GM18951 (cell line): ENCODE measurements at regions not wholly inside any gene's neighbourhood (a gene's known extent, or its start where the extent isn't known, plus 50 kb on each side); places are given as distances from the start of the nearest gene placed in this dataset.
"Not testable (repeated sequence)": the region's sequence is repeated elsewhere in the genome, so short reads cannot be mapped to it uniquely, and the experiment has no call there.

Experiments
- POLR2A ChIP-seq: IDR thresholded peaks from 4 replicates; pipeline ENCODE4 v1.6.1; 2011; ENCODE audit warnings: mild to moderate bottlenecking; ENCODE audit not compliant: insufficient read length, insufficient read depth; ENCODE audit errors: extremely low read depth
- in situ Hi-C: fragments of 300-500 bp; cut with MboI; formaldehyde crosslinking; loops from one replicate; pipeline ENCODE4 v1.12.0; 2022; ENCODE audit warnings: low sequenced_read_pairs, mixed read lengths, inconsistent platforms; ENCODE audit not compliant: unreplicated experiment

- TF ChIP-seq POLR2A = no peak
- in situ Hi-C loops = no loop called here
Observed at GRCh38 chr2:163086940-163087339, 248.4 kb upstream of the KCNH7 start.

GRCh38 chr2:163085366-163086024 lies 246.9 kb upstream of the KCNH7 start:
- in situ Hi-C loops = not testable (repeated sequence)

GRCh38 chr2:163081754-163082153 lies 243.2 kb upstream of the KCNH7 start:
- in situ Hi-C loops = no loop called here
- TF ChIP-seq POLR2A = no peak

GRCh38 chr2:163077241-163077640 lies 238.7 kb upstream of the KCNH7 start:
- in situ Hi-C loops = no loop called here
- TF ChIP-seq POLR2A = no peak

- in situ Hi-C loops = no loop called here
Observed at GRCh38 chr2:163066085-163066484, 227.5 kb upstream of the KCNH7 start.

GRCh38 chr2:163062524-163062923 lies 224.0 kb upstream of the KCNH7 start:
- TF ChIP-seq POLR2A = no peak
- in situ Hi-C loops = no loop called here

More at GRCh38 chr2:163066085-163066484, 227.5 kb upstream of the KCNH7 start:
- TF ChIP-seq POLR2A = no peak

GRCh38 chr2:163046615-163047014 lies 208.0 kb upstream of the KCNH7 start:
- TF ChIP-seq POLR2A = no peak
- in situ Hi-C loops = no loop called here

- TF ChIP-seq POLR2A = no peak
Observed at GRCh38 chr2:163045830-163046229, 207.3 kb upstream of the KCNH7 start.

GRCh38 chr2:163044114-163044513 lies 205.5 kb upstream of the KCNH7 start:
- no peak for TF ChIP-seq POLR2A
- in situ Hi-C loops = no loop called here

More at GRCh38 chr2:163045830-163046229, 207.3 kb upstream of the KCNH7 start:
- in situ Hi-C loops = no loop called here

GRCh38 chr2:163043201-163043600 lies 204.6 kb upstream of the KCNH7 start:
- in situ Hi-C loops = no loop called here
- TF ChIP-seq POLR2A = no peak

GRCh38 chr2:163039266-163039665 lies 200.7 kb upstream of the KCNH7 start:
- in situ Hi-C loops = no loop called here

GRCh38 chr2:163028807-163029206 lies 190.2 kb upstream of the KCNH7 start:
- in situ Hi-C loops = no loop called here
- TF ChIP-seq POLR2A = no peak

More at GRCh38 chr2:163039266-163039665, 200.7 kb upstream of the KCNH7 start:
- no peak for TF ChIP-seq POLR2A

- in situ Hi-C loops = not testable (repeated sequence)
Observed at GRCh38 chr2:163026136-163026775, 187.7 kb upstream of the KCNH7 start.

GRCh38 chr2:163016882-163017281 lies 178.3 kb upstream of the KCNH7 start:
- in situ Hi-C loops = not testable (repeated sequence)
